VCaP (cell line): ENCODE measurements at regions not wholly inside any gene's neighbourhood (a gene's known extent, or its start where the extent isn't known, plus 50 kb on each side); places are given as distances from the start of the nearest gene placed in this dataset.

Experiments
- H3K27ac ChIP-seq: fragments of 450-650 bp; 2 replicates; pipeline ENCODE4 v1.5.1; 2017
- CTCF ChIP-seq: fragments of 450-650 bp; conservative IDR thresholded peaks from 2 replicates; pipeline ENCODE4 v1.5.1; 2017; ENCODE audit warnings: mild to moderate bottlenecking, moderate library complexity

- H3K27ac ChIP-seq = no peak overlapping the region
- no peak for TF ChIP-seq CTCF
Measured at GRCh38 chr5:108587821-108588220, 159.9 kb upstream of the FER start.

- no peak overlapping the region for H3K27ac ChIP-seq
- TF ChIP-seq CTCF = no peak
Measured at GRCh38 chr5:108581026-108581425, 166.7 kb upstream of the FER start.

- no peak for TF ChIP-seq CTCF
Measured at GRCh38 chr5:108579236-108579635, 168.5 kb upstream of the FER start.

GRCh38 chr5:108578791-108579190, 168.9 kb upstream of the FER start:
- TF ChIP-seq CTCF = no peak
- no peak overlapping the region for H3K27ac ChIP-seq

More at GRCh38 chr5:108579236-108579635, 168.5 kb upstream of the FER start:
- H3K27ac ChIP-seq = no peak overlapping the region

GRCh38 chr5:108567429-108567828, 180.3 kb upstream of the FER start:
- TF ChIP-seq CTCF = no peak
- H3K27ac ChIP-seq = no peak overlapping the region

- no peak overlapping the region for H3K27ac ChIP-seq
- no peak for TF ChIP-seq CTCF
Measured at GRCh38 chr5:108564441-108564840, 182.5 kb upstream of the FBXL17 start.

- no peak for TF ChIP-seq CTCF
- H3K27ac ChIP-seq = no peak overlapping the region
Measured at GRCh38 chr5:108562205-108562454, 180.2 kb upstream of the FBXL17 start.
